GM04503 (cell line): ENCODE measurements at regions not wholly inside any gene's neighbourhood (a gene's known extent, or its start where the extent isn't known, plus 50 kb on each side); places are given as distances from the start of the nearest gene placed in this dataset.
"Not testable (repeated sequence)": the region's sequence is repeated elsewhere in the genome, so short reads cannot be mapped to it uniquely, and the experiment has no call there.

Experiments
- DNase-seq: peaks from one replicate; pipeline ENCODE4 v3.0.0-alpha.2; 2012; ENCODE audit warnings: low read depth

GRCh38 chr14:44785096-44785495 lies 176.7 kb downstream of the KLHL28 start:
- no peak for DNase-seq

GRCh38 chr14:44783901-44784300 lies 177.8 kb downstream of the KLHL28 start:
- no peak for DNase-seq

GRCh38 chr14:44782775-44783238 lies 178.9 kb downstream of the KLHL28 start:
- no peak for DNase-seq

- no peak for DNase-seq
These were observed 180.8 kb downstream of the KLHL28 start for GRCh38 chr14:44780989-44781388.

- no peak for DNase-seq
These were observed 183.1 kb downstream of the KLHL28 start for GRCh38 chr14:44778604-44779003.

GRCh38 chr14:44777584-44777983 lies 184.2 kb downstream of the KLHL28 start:
- DNase-seq, result no peak

- DNase-seq, result no peak
These were observed 186.5 kb downstream of the KLHL28 start for GRCh38 chr14:44775248-44775647.

GRCh38 chr14:44774396-44774795 lies 187.4 kb downstream of the KLHL28 start:
- no peak for DNase-seq

GRCh38 chr14:44771496-44771895 lies 190.3 kb downstream of the KLHL28 start:
- DNase-seq, result no peak

- no peak for DNase-seq
These were observed 191.5 kb downstream of the KLHL28 start for GRCh38 chr14:44770201-44770600.

- DNase-seq, result no peak
These were observed 192.8 kb downstream of the KLHL28 start for GRCh38 chr14:44768935-44769334.

- no peak for DNase-seq
These were observed 194.0 kb downstream of the KLHL28 start for GRCh38 chr14:44767646-44768173.

- DNase-seq, result no peak
These were observed 195.5 kb downstream of the KLHL28 start for GRCh38 chr14:44766285-44766684.

- DNase-seq, result no peak
These were observed 198.4 kb downstream of the KLHL28 start for GRCh38 chr14:44763356-44763755.

GRCh38 chr14:44759277-44759676 lies 202.5 kb downstream of the KLHL28 start:
- no peak for DNase-seq

- no peak for DNase-seq
These were observed 205.2 kb downstream of the KLHL28 start for GRCh38 chr14:44756554-44756953.

GRCh38 chr14:44745371-44745770 lies 216.4 kb downstream of the KLHL28 start:
- no peak for DNase-seq

GRCh38 chr14:44742202-44742601 lies 219.5 kb downstream of the KLHL28 start:
- no peak for DNase-seq

- no peak for DNase-seq
These were observed 220.3 kb downstream of the KLHL28 start for GRCh38 chr14:44741431-44741830.

- DNase-seq, result no peak
These were observed 225.4 kb downstream of the KLHL28 start for GRCh38 chr14:44736326-44736725.

- no peak for DNase-seq
These were observed 225.1 kb upstream of the FSCB start for GRCh38 chr14:44732144-44732543.

GRCh38 chr14:44730860-44731259 lies 223.8 kb upstream of the FSCB start:
- no peak for DNase-seq

- not testable (repeated sequence) for DNase-seq
These were observed 214.3 kb upstream of the FSCB start for GRCh38 chr14:44721395-44721794.

GRCh38 chr14:44720707-44721106 lies 213.6 kb upstream of the FSCB start:
- no peak for DNase-seq
